ENCODE measurements at regions not wholly inside any gene's neighbourhood (a gene's known extent, or its start where the extent isn't known, plus 50 kb on each side); places are given as distances from the start of the nearest gene placed in this dataset.
"Not testable (repeated sequence)": the region's sequence is repeated elsewhere in the genome, so short reads cannot be mapped to it uniquely, and the experiment has no call there.

GRCh38 chr7:15143936-15144335 is 241.4 kb upstream of the DGKB start:
- no peak for DNase-seq (ENCODE audit: low spot score)

- DNase-seq (ENCODE audit: low spot score) = no peak
Observed at GRCh38 chr7:15143121-15143520, 240.6 kb upstream of the DGKB start.

GRCh38 chr7:15140431-15140830 is 237.9 kb upstream of the DGKB start:
- DNase-seq (ENCODE audit: low spot score) = no peak

GRCh38 chr7:15131661-15132060 is 229.1 kb upstream of the DGKB start:
- DNase-seq (ENCODE audit: low spot score) = no peak

GRCh38 chr7:15130666-15131541 is 228.4 kb upstream of the DGKB start:
- peak; percentile 59 for DNase-seq (ENCODE audit: low spot score)

GRCh38 chr7:15128716-15129115 is 226.2 kb upstream of the DGKB start:
- no peak for DNase-seq (ENCODE audit: low spot score)

- not testable (repeated sequence) for DNase-seq (ENCODE audit: low spot score)
Observed at GRCh38 chr7:15126653-15127052, 224.1 kb upstream of the DGKB start.

GRCh38 chr7:15123901-15124300 is 221.3 kb upstream of the DGKB start:
- DNase-seq (ENCODE audit: low spot score) = no peak

GRCh38 chr7:15113752-15114151 is 211.2 kb upstream of the DGKB start:
- no peak for DNase-seq (ENCODE audit: low spot score)

- DNase-seq (ENCODE audit: low spot score) = no peak
Observed at GRCh38 chr7:15105711-15106110, 203.2 kb upstream of the DGKB start.

- DNase-seq (ENCODE audit: low spot score) = no peak
Observed at GRCh38 chr7:15104411-15105092, 202.0 kb upstream of the DGKB start.

GRCh38 chr7:15099074-15099473 is 196.5 kb upstream of the DGKB start:
- no peak for DNase-seq (ENCODE audit: low spot score)

GRCh38 chr7:15096853-15097252 is 194.3 kb upstream of the DGKB start:
- no peak for DNase-seq (ENCODE audit: low spot score)

GRCh38 chr7:15094989-15095388 is 192.4 kb upstream of the DGKB start:
- no peak for DNase-seq (ENCODE audit: low spot score)

GRCh38 chr7:15087771-15088170 is 185.2 kb upstream of the DGKB start:
- DNase-seq (ENCODE audit: low spot score) = no peak

GRCh38 chr7:15086862-15087261 is 184.3 kb upstream of the DGKB start:
- DNase-seq (ENCODE audit: low spot score) = no peak

- DNase-seq (ENCODE audit: low spot score) = no peak
Observed at GRCh38 chr7:15086131-15086611, 183.6 kb upstream of the DGKB start.

- no peak for DNase-seq (ENCODE audit: low spot score)
Observed at GRCh38 chr7:15085366-15085765, 182.8 kb upstream of the DGKB start.

- DNase-seq (ENCODE audit: low spot score) = no peak
Observed at GRCh38 chr7:15084368-15084767, 181.8 kb upstream of the DGKB start.

- no peak for DNase-seq (ENCODE audit: low spot score)
Observed at GRCh38 chr7:15081891-15082290, 179.3 kb upstream of the DGKB start.

- DNase-seq (ENCODE audit: low spot score) = no peak
Observed at GRCh38 chr7:15073301-15073700, 170.8 kb upstream of the DGKB start.

GRCh38 chr7:15068324-15068723 is 165.8 kb upstream of the DGKB start:
- DNase-seq (ENCODE audit: low spot score) = no peak

- DNase-seq (ENCODE audit: low spot score) = no peak
Observed at GRCh38 chr7:15057272-15057671, 154.7 kb upstream of the DGKB start.
